T-cell (primary cell): ENCODE measurements at regions not wholly inside any gene's neighbourhood (a gene's known extent, or its start where the extent isn't known, plus 50 kb on each side); places are given as distances from the start of the nearest gene placed in this dataset.
"Not testable (repeated sequence)": the region's sequence is repeated elsewhere in the genome, so short reads cannot be mapped to it uniquely, and the experiment has no call there.

Source experiments
- ATAC-seq, 4 experiments: fragments of 200-7000 bp in 3 of 4; fragments of 150-1000 bp in 1 of 4; cut with Tn5 transposase; replicated peaks in 1 of 4; 1 replicate in 3 of 4; 2 replicates in 1 of 4; pipeline ENCODE4 v1.10.0; 2021; ENCODE audit warnings: moderate library complexity in 3 of 4, mild to moderate bottlenecking in 2 of 4, moderate number of reproducible peaks in 1 of 4
- CTCF ChIA-PET, 2 donors: fragments of 300-600 bp; sonication (Branson Sonifier 250); formaldehyde crosslinking; loops; one replicate each; lab custom pipeline; 2022; ENCODE audit warnings: antibody characterized with exemption in 2 of 2; lab: Charles Lee
- POLR2A ChIA-PET, 2 donors: fragments of 300-600 bp; sonication (Branson Sonifier 250); formaldehyde crosslinking; loops; one replicate each; lab custom pipeline; 2022; ENCODE audit warnings: antibody characterized with exemption in 2 of 2; lab: Charles Lee
- DNase-seq, 35 experiments: peaks; one replicate each; pipeline versions ENCODE4 v3.0.0 to v3.0.0-alpha.2; 2013 to 2023
- H3K27ac ChIP-seq: one replicate; pipeline ENCODE4 v1.5.1; 2013; ENCODE audit warnings: low read length
- H3K27me3 ChIP-seq, 2 experiments: replicated peaks in 1 of 2; 1 replicate in 1 of 2; 2 replicates in 1 of 2; pipeline versions ENCODE4 v1.6.1 to v1.7.0; 2013; ENCODE audit warnings: low read length in 1 of 2, mixed read lengths in 1 of 2; ENCODE audit not compliant: control insufficient read depth in 2 of 2, insufficient read depth in 2 of 2; ENCODE audit errors: extremely low read depth in 1 of 2
- H3K36me3 ChIP-seq, 2 donors: 1 replicate in 1 of 2; 2 replicates in 1 of 2; pipeline versions ENCODE4 v1.6.1 to v1.7.0; 2013; ENCODE audit warnings: low read length in 1 of 2; ENCODE audit not compliant: control insufficient read depth in 2 of 2, insufficient read depth in 1 of 2; ENCODE audit errors: extremely low read depth in 1 of 2
- H3K4me1 ChIP-seq, 2 experiments: 1 replicate in 1 of 2; 2 replicates in 1 of 2; pipeline versions ENCODE4 v1.6.1 to v1.7.0; 2013; ENCODE audit warnings: low read length in 2 of 2, mixed read lengths in 1 of 2; ENCODE audit not compliant: insufficient read depth in 2 of 2, control insufficient read depth in 1 of 2; ENCODE audit errors: extremely low read depth in 1 of 2
- H3K4me3 ChIP-seq, 2 donors: 1 replicate in 1 of 2; 2 replicates in 1 of 2; pipeline versions ENCODE4 v1.5.1 to v1.7.0; 2013; ENCODE audit warnings: mild to moderate bottlenecking in 2 of 2, low read length in 1 of 2, moderate library complexity in 1 of 2; ENCODE audit not compliant: control insufficient read depth in 1 of 2; ENCODE audit errors: extremely low read depth in 1 of 2
- H3K9me3 ChIP-seq: 2 replicates; pipeline ENCODE4 v1.7.0; 2013
- H3K27ac Mint-ChIP-seq, 2 donors: one replicate each; pipeline ENCODE4 v1.8.0; 2020 to 2021; ENCODE audit warnings: mild to moderate bottlenecking in 2 of 2, mixed read lengths in 2 of 2
- H3K27me3 Mint-ChIP-seq, 2 donors: one replicate each; pipeline ENCODE4 v1.8.0; 2021 to 2022; ENCODE audit warnings: mixed read lengths in 2 of 2
- H3K36me3 Mint-ChIP-seq: one replicate; pipeline ENCODE4 v1.8.0; 2021; ENCODE audit warnings: mixed read lengths
- H3K4me1 Mint-ChIP-seq, 3 donors: one replicate each; pipeline ENCODE4 v1.8.0; 2020 to 2022; ENCODE audit warnings: mixed read lengths in 3 of 3, mild to moderate bottlenecking in 1 of 3
- H3K4me3 Mint-ChIP-seq, 3 donors: one replicate each; pipeline ENCODE4 v1.8.0; 2020 to 2022; ENCODE audit warnings: mild to moderate bottlenecking in 3 of 3, mixed read lengths in 3 of 3, moderate library complexity in 3 of 3
- H3K9me3 Mint-ChIP-seq, 3 donors: one replicate each; pipeline ENCODE4 v1.8.0; 2020 to 2022; ENCODE audit warnings: mixed read lengths in 3 of 3
- WGBS: methylation state at CpG from one replicate; pipeline ENCODE4 v1.1.5; 2013; ENCODE audit warnings: missing lambda C conversion rate; ENCODE audit not compliant: insufficient coverage; 5-methylcytosine and 5-hydroxymethylcytosine counted together

DNA sequence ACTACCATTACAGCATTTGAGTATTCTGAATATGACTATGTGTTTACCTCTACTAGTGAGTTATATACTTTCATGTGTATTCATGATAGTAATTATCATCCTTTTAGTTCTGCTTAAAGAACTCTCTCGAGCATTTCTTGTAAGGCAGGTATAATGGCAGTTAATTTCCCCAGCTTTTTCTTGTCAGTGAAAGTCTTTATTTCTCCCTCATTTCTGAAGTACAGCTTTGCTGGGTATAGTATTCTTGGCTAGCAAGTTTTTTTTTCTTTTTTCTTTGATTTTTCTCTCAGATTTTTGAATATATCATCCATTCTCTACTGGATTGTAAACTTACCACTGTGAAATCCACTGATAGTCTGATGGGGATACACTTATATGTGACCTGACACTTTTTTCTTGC lies 165.9 kb upstream of the ARHGAP5 start:
- H3K9me3 ChIP-seq, result no peaks in the 10 kb centered on the region
- ChIA-PET CTCF (no interaction called here), POLR2A (no interaction called here)
- H3K9me3 Mint-ChIP-seq, result peaks cover 9 to 30% (median 18%) of the 10 kb centered on the region in 3 donors
- no peaks in the 10 kb centered on the region for H3K36me3 ChIP-seq
- H3K4me3 Mint-ChIP-seq, result no peak overlapping the region
- peaks cover 2 to 9% of the 10 kb centered on the region in 2 experiments for H3K27me3 ChIP-seq
- WGBS, result no CpG with 5 or more reads among the region's 1 CpG
- DNase-seq (no peak), ATAC-seq (no peak)
- H3K36me3 Mint-ChIP-seq, result peaks cover 6% of the 10 kb centered on the region
- H3K4me3 ChIP-seq, result no peak overlapping the region
- peaks cover 0 to 10% of the 10 kb centered on the region in 2 donors for H3K27me3 Mint-ChIP-seq
- H3K27ac Mint-ChIP-seq, result no peak overlapping the region
- H3K27ac ChIP-seq, result no peak overlapping the region
- H3K4me1 ChIP-seq, result no peaks in the 10 kb centered on the region
- no peaks in the 10 kb centered on the region for H3K4me1 Mint-ChIP-seq

DNA sequence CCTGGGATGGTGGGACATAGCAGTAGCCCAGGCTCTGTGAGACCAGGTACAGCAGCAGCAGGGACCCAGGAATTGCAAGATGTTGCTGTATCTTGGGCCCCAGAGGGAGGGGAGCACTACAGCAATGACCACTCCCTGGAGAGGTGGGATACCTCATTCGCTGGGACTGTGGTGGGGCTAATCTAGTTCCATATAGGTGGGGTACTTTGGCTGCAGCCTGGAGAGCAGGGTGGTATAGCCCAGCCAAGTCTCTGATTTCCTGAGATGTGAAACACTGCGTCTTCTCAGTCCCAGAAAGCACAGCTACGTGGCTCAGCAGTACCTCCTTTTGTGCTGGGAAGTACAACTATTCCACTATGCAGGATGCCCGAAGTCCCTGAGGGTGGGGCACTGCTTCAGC lies 163.7 kb upstream of the ARHGAP5 start:
- ChIA-PET CTCF (interaction anchor here in 1 of 2 donors (0.6 kb wide), 2 partner anchors 9 to 38 kb away, joined by 3 to 7 read pairs; no protein-coding TSS in a partner anchor), POLR2A (no interaction called here)
- H3K4me3 ChIP-seq, result no peak overlapping the region
- DNase-seq (no peak), ATAC-seq (no peak)
- no peaks in the 10 kb centered on the region for H3K9me3 ChIP-seq
- Mint-ChIP-seq H3K4me3 (no peak overlapping the region), H3K36me3 (peaks cover 6% of the 10 kb centered on the region), H3K4me1 (no peaks in the 10 kb centered on the region), H3K9me3 (peaks cover 9 to 30% (median 18%) of the 10 kb centered on the region in 3 donors), H3K27ac (no peak overlapping the region), H3K27me3 (peaks cover 0 to 11% of the 10 kb centered on the region in 2 donors)
- H3K27ac ChIP-seq, result no peak overlapping the region
- H3K36me3 ChIP-seq, result no peaks in the 10 kb centered on the region
- 68% methylated on average over 3 of the region's 4 CpGs for WGBS
- H3K27me3 ChIP-seq, result peaks cover 2 to 9% of the 10 kb centered on the region in 2 experiments
- no peaks in the 10 kb centered on the region for H3K4me1 ChIP-seq

DNA sequence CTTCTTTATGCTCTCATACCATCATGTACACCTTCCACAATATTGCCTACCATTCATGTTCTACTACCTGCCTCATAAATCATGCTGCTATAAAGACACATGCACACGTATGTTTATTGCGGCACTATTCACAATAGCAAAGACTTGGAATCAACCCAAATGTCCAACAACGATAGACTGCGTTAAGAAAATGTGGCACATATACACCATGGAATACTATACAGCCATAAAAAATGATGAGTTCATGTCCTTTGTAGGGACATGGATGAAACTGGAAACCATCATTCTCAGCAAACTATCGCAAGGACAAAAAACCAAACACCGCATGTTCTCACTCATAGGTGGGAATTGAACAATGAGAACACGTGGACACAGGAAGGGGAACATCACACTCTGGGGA lies 158.8 kb upstream of the ARHGAP5 start:
- ATAC-seq, H3K4me1 ChIP-seq, DNase-seq, H3K27ac ChIP-seq, H3K36me3 ChIP-seq, H3K4me3 Mint-ChIP-seq, POLR2A ChIA-PET, H3K9me3 ChIP-seq, H3K9me3 Mint-ChIP-seq, H3K27ac Mint-ChIP-seq, H3K27me3 ChIP-seq, H3K4me3 ChIP-seq, H3K27me3 Mint-ChIP-seq, CTCF ChIA-PET, H3K36me3 Mint-ChIP-seq, H3K4me1 Mint-ChIP-seq: not testable (repeated sequence)
- WGBS, result 100% methylated on average over 1 of the region's 7 CpGs

DNA sequence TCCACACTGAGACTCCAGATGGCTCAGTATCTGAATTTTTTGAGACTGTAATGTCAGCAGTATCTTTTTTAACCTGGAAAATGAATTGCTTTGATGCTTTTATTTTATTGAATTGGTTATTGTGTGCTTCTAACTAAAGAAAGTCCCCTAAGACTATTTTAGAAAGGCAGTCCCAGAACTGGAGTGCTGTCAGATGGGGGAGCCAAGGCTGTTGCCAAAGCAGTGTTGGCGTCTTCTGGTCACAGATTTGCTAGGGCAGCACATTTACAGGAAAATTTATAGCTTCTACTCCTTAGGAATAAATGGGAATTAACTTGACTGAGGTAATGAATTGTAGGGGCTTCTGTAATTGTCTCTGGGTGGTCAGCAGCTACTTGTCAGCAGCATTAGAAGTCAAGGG lies 157.1 kb upstream of the ARHGAP5 start:
- Histone ChIP-seq H3K4me3 (no peak overlapping the region), H3K4me1 (no peaks in the 10 kb centered on the region), H3K27ac (no peak overlapping the region), H3K27me3 (peaks cover 2% of the 10 kb centered on the region in 2 experiments), H3K36me3 (no peaks in the 10 kb centered on the region), H3K9me3 (no peaks in the 10 kb centered on the region)
- 80% methylated on average over 1 of the region's 1 CpG for WGBS
- Mint-ChIP-seq H3K36me3 (no peaks in the 10 kb centered on the region), H3K27me3 (peaks cover 3 to 9% of the 10 kb centered on the region in 2 donors), H3K4me1 (no peaks in the 10 kb centered on the region), H3K27ac (no peak overlapping the region), H3K9me3 (no peaks in the 10 kb centered on the region), H3K4me3 (no peak overlapping the region)
- DNase-seq (no peak), ATAC-seq (no peak)
- ChIA-PET CTCF (no interaction called here), POLR2A (interaction anchor here in 1 of 2 donors (0.6 kb wide), 1 partner anchor 981 kb away, joined by 3 read pairs; no protein-coding TSS in a partner anchor)

DNA sequence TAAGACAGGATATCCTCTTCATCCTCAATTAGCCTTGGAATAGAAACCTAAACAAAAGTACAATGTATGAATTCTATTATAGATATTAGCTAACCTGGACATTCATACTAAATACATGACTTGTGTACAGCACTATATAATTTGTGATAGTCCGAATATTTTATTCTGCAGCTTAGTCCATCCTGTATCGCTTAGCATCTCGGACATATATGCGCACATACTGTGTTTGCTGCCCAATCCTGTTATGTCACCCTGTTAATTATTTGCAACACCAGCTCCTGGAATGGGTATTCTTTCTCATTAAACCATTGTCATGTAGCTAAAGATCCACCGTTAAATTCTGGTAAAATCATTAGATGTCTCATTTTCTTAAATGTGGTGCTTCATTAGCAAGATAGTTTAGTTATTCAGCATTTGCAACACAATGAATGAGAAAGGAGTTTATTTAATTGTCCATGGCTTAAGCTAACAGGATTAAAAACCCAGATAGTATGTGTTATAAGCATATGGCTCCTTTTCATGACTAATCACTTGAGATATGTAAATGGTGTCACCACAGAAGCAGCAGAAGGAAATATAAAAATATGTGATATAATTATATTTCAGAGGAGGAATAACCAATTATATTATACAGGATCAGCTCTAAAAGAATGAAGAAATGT lies 156.0 kb upstream of the ARHGAP5 start:
- Histone ChIP-seq H3K36me3 (no peaks in the 10 kb centered on the region), H3K27me3 (peaks cover 0 to 2% of the 10 kb centered on the region in 2 experiments), H3K4me1 (no peaks in the 10 kb centered on the region), H3K9me3 (no peaks in the 10 kb centered on the region), H3K27ac (no peak overlapping the region), H3K4me3 (no peak overlapping the region)
- Mint-ChIP-seq H3K4me1 (no peaks in the 10 kb centered on the region), H3K4me3 (no peak overlapping the region), H3K27ac (no peak overlapping the region), H3K9me3 (no peaks in the 10 kb centered on the region), H3K36me3 (no peaks in the 10 kb centered on the region), H3K27me3 (peaks cover 4 to 9% of the 10 kb centered on the region in 2 donors)
- ATAC-seq, result no peak
- CTCF ChIA-PET, result interaction anchor here in 1 of 2 donors (0.6 to 0.7 kb wide), 2 partner anchors 24 to 454 kb away, joined by 3 read pairs; no protein-coding TSS in a partner anchor
- no peak for DNase-seq
- POLR2A ChIA-PET, result no interaction called here
- no CpG with 5 or more reads among the region's 5 CpGs for WGBS

DNA sequence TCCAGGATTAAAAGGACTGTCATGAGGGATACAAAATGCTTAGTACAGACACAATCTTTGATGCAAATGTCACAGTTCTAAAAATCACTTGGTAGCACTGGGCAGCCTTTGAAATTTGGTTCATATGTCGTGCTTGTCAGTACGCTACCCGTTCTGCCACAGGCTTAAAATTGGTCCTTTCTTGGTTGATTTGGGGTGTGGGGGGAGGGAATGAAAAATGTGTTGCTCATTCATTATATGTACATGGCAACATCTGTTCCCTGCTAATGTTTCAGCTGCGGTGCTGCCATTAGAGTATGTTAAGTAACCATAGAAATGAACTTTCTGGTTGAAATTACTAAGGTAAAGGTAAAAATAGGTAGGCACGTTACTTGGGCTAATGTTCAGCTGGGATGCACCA lies 155.4 kb upstream of the ARHGAP5 start:
- H3K4me1 Mint-ChIP-seq, result peaks cover 0 to 2% (median 0%) of the 10 kb centered on the region in 3 donors

More for the DNA sequence above, 155.4 kb upstream of the ARHGAP5 start:
- DNase-seq (no peak), ATAC-seq (no peak)
- H3K27ac Mint-ChIP-seq, result no peak overlapping the region
- no peak overlapping the region for H3K4me3 Mint-ChIP-seq
- Histone ChIP-seq H3K4me3 (no peak overlapping the region), H3K4me1 (no peaks in the 10 kb centered on the region), H3K27ac (no peak overlapping the region), H3K36me3 (no peaks in the 10 kb centered on the region), H3K9me3 (no peaks in the 10 kb centered on the region), H3K27me3 (peaks cover 0 to 2% of the 10 kb centered on the region in 2 experiments)
- peaks cover 4 to 9% of the 10 kb centered on the region in 2 donors for H3K27me3 Mint-ChIP-seq
- H3K9me3 Mint-ChIP-seq, result no peaks in the 10 kb centered on the region
- H3K36me3 Mint-ChIP-seq, result no peaks in the 10 kb centered on the region
- 40% methylated on average over 1 of the region's 5 CpGs for WGBS
- CTCF ChIA-PET, result interaction anchor here (0.7 to 1.1 kb wide), 2 partner anchors 13 to 24 kb away, joined by 3 read pairs; no protein-coding TSS in a partner anchor
- POLR2A ChIA-PET, result no interaction called here
